Spleen (tissue), 11 donors: ENCODE measurements at regions not wholly inside any gene's neighbourhood (a gene's known extent, or its start where the extent isn't known, plus 50 kb on each side); places are given as distances from the start of the nearest gene placed in this dataset.

Source experiments
- DNase-seq: peaks from one replicate; pipeline ENCODE4 v3.0.0-alpha.2; 2020
- H3K27ac ChIP-seq, 8 donors: fragments of 200-600 bp; sonication (generic) in 7 of 8; 1 replicate in 4 of 8; 2 replicates in 4 of 8; pipeline versions ENCODE4 v1.5.0 to v1.8.0; 2016 to 2021; ENCODE audit warnings: inconsistent platforms in 4 of 8, mild to moderate bottlenecking in 4 of 8, moderate library complexity in 1 of 8
- H3K27me3 ChIP-seq, 7 donors: fragments of 200-600 bp; sonication (generic) in 6 of 7; replicated peaks in 1 of 7; 1 replicate in 4 of 7; 2 replicates in 3 of 7; pipeline versions ENCODE4 v1.5.0 to v1.8.0; 2016 to 2021; ENCODE audit warnings: inconsistent platforms in 3 of 7, mild to moderate bottlenecking in 1 of 7
- H3K36me3 ChIP-seq, 6 donors: fragments of 200-600 bp; sonication (generic) in 5 of 6; 1 replicate in 4 of 6; 2 replicates in 2 of 6; pipeline versions ENCODE4 v1.5.0 to v1.8.0; 2016 to 2021; ENCODE audit warnings: inconsistent platforms in 2 of 6
- H3K4me1 ChIP-seq, 6 donors: fragments of 200-600 bp; sonication (generic) in 5 of 6; 1 replicate in 3 of 6; 2 replicates in 3 of 6; pipeline versions ENCODE4 v1.5.0 to v1.8.0; 2016 to 2021; ENCODE audit warnings: inconsistent platforms in 3 of 6
- H3K4me3 ChIP-seq, 8 donors: fragments of 200-600 bp; sonication (generic) in 7 of 8; 1 replicate in 4 of 8; 2 replicates in 4 of 8; pipeline versions ENCODE4 v1.5.0 to v1.8.0; 2016 to 2021; ENCODE audit warnings: inconsistent platforms in 4 of 8, mild to moderate bottlenecking in 4 of 8, moderate library complexity in 2 of 8
- H3K9me3 ChIP-seq, 8 donors: fragments of 200-600 bp; sonication (generic) in 7 of 8; 1 replicate in 4 of 8; 2 replicates in 4 of 8; pipeline versions ENCODE4 v1.5.0 to v1.8.0; 2016 to 2021; ENCODE audit warnings: inconsistent platforms in 4 of 8
- CTCF ChIP-seq, 11 experiments: fragments of 200-600 bp in 7 of 11; fragments of 450-650 bp in 4 of 11; sonication (generic) in 4 of 11; IDR thresholded peaks in 8 of 11; conservative IDR thresholded peaks in 3 of 11; 1 replicate in 7 of 11; 2 replicates in 4 of 11; pipeline versions ENCODE4 v1.4.0 to v1.8.0; 2016 to 2021; ENCODE audit warnings: antibody characterized with exemption in 11 of 11, inconsistent platforms in 4 of 11, mild to moderate bottlenecking in 1 of 11
- POLR2A ChIP-seq, 3 donors: fragments of 450-650 bp; IDR thresholded peaks; one replicate each; pipeline ENCODE4 v1.5.1; 2017; ENCODE audit warnings: antibody characterized with exemption in 3 of 3, mild to moderate bottlenecking in 1 of 3
- POLR2AphosphoS5 ChIP-seq, 3 donors: sonication (generic); formaldehyde crosslinking; IDR thresholded peaks; one replicate each; pipeline ENCODE4 v1.5.1; 2017; ENCODE audit warnings: antibody characterized with exemption in 3 of 3
- WGBS, 5 donors: extraction: QIAGEN DNeasy Blood & Tissue Kit in 3 of 5; methylation state at CpG; one replicate each; pipeline versions ENCODE4 v1.1.5 to v1.1.7; 2013 to 2018; 5-methylcytosine and 5-hydroxymethylcytosine counted together
- intact Hi-C: fragments of 100-400 bp; cut with DNase I; formaldehyde crosslinking; loops from one replicate; pipeline ENCODE4 v1.15.0; 2023; ENCODE audit warnings: low total_unique reads
- donor health status: healthy with polysubstance abuse.
- donor health status: DM: no; HTN: no; CAD: no; lungs with moderate emphysema.
- donor health status: DM: no; HTN: no; CAD: no.
- donor health status: Bipolar disorder and iron deficiency.
- donor health status: healthy.
- donor health status: DM: no; HTN: no; CAD: no.
- donor health status: DM: yes; HTN: yes; CAD: no.

- Histone ChIP-seq H3K4me1 (no peaks in the 10 kb centered on the region), H3K4me3 (no peak overlapping the region), H3K27me3 (no peaks in the 10 kb centered on the region), H3K36me3 (no peaks in the 10 kb centered on the region), H3K27ac (no peak overlapping the region), H3K9me3 (no peaks in the 10 kb centered on the region)
- whole genome bisulfite sequencing, 5 donors: 56 to 92% (median 68%) methylated on average over 3 of the region's 3 CpGs
- no peak for TF ChIP-seq CTCF (IDR thresholded peaks at IDR 0.05 in 8 of 11, conservative IDR thresholded peaks at IDR 0.05 in 3 of 11)
- TF ChIP-seq POLR2A (IDR thresholded peaks at IDR 0.05): no peak
- no peak for TF ChIP-seq POLR2AphosphoS5 (IDR thresholded peaks at IDR 0.05)
- no peak for DNase-seq
- intact Hi-C loops: no loop called here
Measured at GRCh38 chr7:84845971-84846370, 340.9 kb downstream of the SEMA3D start.

GRCh38 chr7:84844771-84845170, 342.1 kb downstream of the SEMA3D start:
- no peaks in the 10 kb centered on the region for H3K36me3 ChIP-seq
- no peak for TF ChIP-seq CTCF (IDR thresholded peaks at IDR 0.05 in 8 of 11, conservative IDR thresholded peaks at IDR 0.05 in 3 of 11)
- no peak for TF ChIP-seq POLR2A (IDR thresholded peaks at IDR 0.05)
- TF ChIP-seq POLR2AphosphoS5 (IDR thresholded peaks at IDR 0.05): no peak
- 72 to 90% (median 81%) methylated on average over 1 of the region's 1 CpG for WGBS, 5 donors
- no peaks in the 10 kb centered on the region for H3K4me1 ChIP-seq
- no peaks in the 10 kb centered on the region for H3K9me3 ChIP-seq
- no peaks in the 10 kb centered on the region for H3K27me3 ChIP-seq
- H3K27ac ChIP-seq: no peak overlapping the region
- H3K4me3 ChIP-seq: no peak overlapping the region
- no peak for DNase-seq
- intact Hi-C loops: no loop called here

- WGBS, 5 donors: 79 to 89% (median 85%) methylated on average over 3 of the region's 3 CpGs
- Histone ChIP-seq H3K4me1 (no peaks in the 10 kb centered on the region), H3K27me3 (no peaks in the 10 kb centered on the region), H3K4me3 (no peak overlapping the region), H3K27ac (no peak overlapping the region), H3K9me3 (no peaks in the 10 kb centered on the region), H3K36me3 (no peaks in the 10 kb centered on the region)
- DNase-seq: no peak
- intact Hi-C loops: no loop called here
- TF ChIP-seq POLR2AphosphoS5 (IDR thresholded peaks at IDR 0.05) (no peak), POLR2A (IDR thresholded peaks at IDR 0.05) (no peak), CTCF (IDR thresholded peaks at IDR 0.05 in 8 of 11, conservative IDR thresholded peaks at IDR 0.05 in 3 of 11) (no peak)
Measured at GRCh38 chr7:84841809-84842208, 345.0 kb downstream of the SEMA3D start.

GRCh38 chr7:84838857-84839256, 348.0 kb downstream of the SEMA3D start:
- H3K4me3 ChIP-seq: no peak overlapping the region
- no peaks in the 10 kb centered on the region for H3K36me3 ChIP-seq
- H3K27me3 ChIP-seq: no peaks in the 10 kb centered on the region
- no peaks in the 10 kb centered on the region for H3K4me1 ChIP-seq
- no peaks in the 10 kb centered on the region for H3K9me3 ChIP-seq
- intact Hi-C loops: no loop called here
- H3K27ac ChIP-seq: no peak overlapping the region
- 78 to 86% (median 86%) methylated on average over 5 of the region's 5 CpGs for WGBS, 5 donors
- TF ChIP-seq POLR2AphosphoS5 (IDR thresholded peaks at IDR 0.05): no peak
- no peak for TF ChIP-seq POLR2A (IDR thresholded peaks at IDR 0.05)
- no peak for TF ChIP-seq CTCF (IDR thresholded peaks at IDR 0.05 in 8 of 11, conservative IDR thresholded peaks at IDR 0.05 in 3 of 11)
- DNase-seq: no peak
